NCI-H2227 treated with DMSO at 0.1 percent for 48 hours (cell line): ENCODE measurements at regions not wholly inside any gene's neighbourhood (a gene's known extent, or its start where the extent isn't known, plus 50 kb on each side); places are given as distances from the start of the nearest gene placed in this dataset.
"Not testable (repeated sequence)": the region's sequence is repeated elsewhere in the genome, so short reads cannot be mapped to it uniquely, and the experiment has no call there.

Experiments
- DNase-seq: peaks from one replicate; lab custom pipeline; 2025; lab: John Stamatoyannopoulos, UW

GRCh38 chr16:9141813-9142212, 50.4 kb downstream of the HAPSTR1 start:
- no peak for DNase-seq

- DNase-seq = no peak
Observed at GRCh38 chr16:9144106-9144505, 52.7 kb downstream of the HAPSTR1 start.

GRCh38 chr16:9148374-9149015, 57.1 kb downstream of the HAPSTR1 start:
- no peak for DNase-seq

GRCh38 chr16:9151074-9151473, 59.6 kb downstream of the HAPSTR1 start:
- DNase-seq = no peak

- DNase-seq = no peak
Observed at GRCh38 chr16:9151597-9151996, 60.2 kb downstream of the HAPSTR1 start.

GRCh38 chr16:9152649-9153501, 61.4 kb downstream of the HAPSTR1 start:
- no peak for DNase-seq

- no peak for DNase-seq
Observed at GRCh38 chr16:9153502-9153864, 62.0 kb downstream of the HAPSTR1 start.

GRCh38 chr16:9154567-9155410, 63.3 kb downstream of the HAPSTR1 start:
- no peak for DNase-seq

- DNase-seq = no peak
Observed at GRCh38 chr16:9155871-9156270, 64.4 kb downstream of the HAPSTR1 start.

- peak; percentile 67 for DNase-seq
Observed at GRCh38 chr16:9159839-9160550, 68.6 kb downstream of the HAPSTR1 start.

GRCh38 chr16:9160551-9160911, 69.1 kb downstream of the HAPSTR1 start:
- DNase-seq = no peak

GRCh38 chr16:9165681-9166080, 74.2 kb downstream of the HAPSTR1 start:
- no peak for DNase-seq

- DNase-seq = not testable (repeated sequence)
Observed at GRCh38 chr16:9166326-9166993, 75.0 kb downstream of the HAPSTR1 start.

- DNase-seq = no peak
Observed at GRCh38 chr16:9169094-9169493, 77.7 kb downstream of the HAPSTR1 start.

GRCh38 chr16:9170470-9170869, 79.0 kb downstream of the HAPSTR1 start:
- no peak for DNase-seq

GRCh38 chr16:9176547-9177418, 85.3 kb downstream of the HAPSTR1 start:
- no peak for DNase-seq

- no peak for DNase-seq
Observed at GRCh38 chr16:9177861-9178260, 86.4 kb downstream of the HAPSTR1 start.

- DNase-seq = no peak
Observed at GRCh38 chr16:9183682-9184353, 92.4 kb downstream of the HAPSTR1 start.

GRCh38 chr16:9184354-9184690, 92.9 kb downstream of the HAPSTR1 start:
- no peak for DNase-seq

GRCh38 chr16:9185381-9185780, 93.9 kb downstream of the HAPSTR1 start:
- DNase-seq = no peak
